HEK293T (cell line): ENCODE measurements at regions not wholly inside any gene's neighbourhood (a gene's known extent, or its start where the extent isn't known, plus 50 kb on each side); places are given as distances from the start of the nearest gene placed in this dataset.

ENCODE experiments used
- CTCF ChIA-PET: fragments of 350-600 bp; formaldehyde crosslinking; extraction: SDS; loops from one replicate; lab custom pipeline; 2021; ENCODE audit warnings: antibody characterized with exemption, inconsistent platforms; lab: Yijun Ruan, JAX
- POLR2A ChIA-PET: fragments of 350-600 bp; formaldehyde crosslinking; extraction: SDS; loops from one replicate; lab custom pipeline; 2020; ENCODE audit warnings: antibody characterized with exemption, inconsistent platforms; lab: Yijun Ruan, JAX
- DNase-seq: peaks from one replicate; pipeline ENCODE4 v3.0.0; 2012; ENCODE audit warnings: mixed read lengths; ENCODE audit errors: extremely low spot score
- ARNT ChIP-seq: fragments of 450-650 bp; IDR thresholded peaks from 2 replicates; pipeline ENCODE4 v1.6.1; 2017; ENCODE audit warnings: mild to moderate bottlenecking
- BHLHE40 ChIP-seq: fragments of 450-650 bp; IDR thresholded peaks from 2 replicates; pipeline ENCODE4 v1.6.1; 2016; ENCODE audit warnings: mild to moderate bottlenecking, moderate library complexity, borderline replicate concordance
- CTBP1 ChIP-seq: fragments of 450-650 bp; IDR thresholded peaks from 2 replicates; pipeline ENCODE4 v1.6.1; 2016; ENCODE audit warnings: borderline replicate concordance
- ELF4 ChIP-seq: fragments of 450-650 bp; IDR thresholded peaks from 2 replicates; pipeline ENCODE4 v1.6.1; 2017; ENCODE audit warnings: antibody characterized with exemption
- FOXA1 ChIP-seq: fragments of 450-650 bp; IDR thresholded peaks from 2 replicates; pipeline ENCODE4 v1.6.1; 2016; ENCODE audit warnings: mild to moderate bottlenecking
- FOXK2 ChIP-seq: fragments of 450-650 bp; IDR thresholded peaks from 2 replicates; pipeline ENCODE4 v1.6.1; 2016; ENCODE audit warnings: mild to moderate bottlenecking
- FOXM1 ChIP-seq: fragments of 450-650 bp; IDR thresholded peaks from 2 replicates; pipeline ENCODE4 v1.6.1; 2017; ENCODE audit warnings: mild to moderate bottlenecking, borderline replicate concordance
- HDGF ChIP-seq: fragments of 450-650 bp; IDR thresholded peaks from 2 replicates; pipeline ENCODE4 v1.6.1; 2017; ENCODE audit warnings: antibody characterized with exemption, borderline replicate concordance
- L3MBTL2 ChIP-seq: fragments of 450-650 bp; conservative IDR thresholded peaks from 2 replicates; pipeline ENCODE4 v1.6.1; 2016; ENCODE audit warnings: mild to moderate bottlenecking
- LEF1 ChIP-seq: fragments of 450-650 bp; IDR thresholded peaks from 2 replicates; pipeline ENCODE4 v1.6.1; 2017; ENCODE audit warnings: mild to moderate bottlenecking, borderline replicate concordance
- NFRKB ChIP-seq: fragments of 450-650 bp; IDR thresholded peaks from 2 replicates; pipeline ENCODE4 v1.6.1; 2016; ENCODE audit warnings: mild to moderate bottlenecking, moderate library complexity
- PKNOX1 ChIP-seq: fragments of 450-650 bp; IDR thresholded peaks from 2 replicates; pipeline ENCODE4 v1.6.1; 2016
- SP1 ChIP-seq: fragments of 450-650 bp; IDR thresholded peaks from 2 replicates; pipeline ENCODE4 v1.6.1; 2017
- SUZ12 ChIP-seq: fragments of 450-650 bp; IDR thresholded peaks from 2 replicates; pipeline ENCODE4 v1.6.1; 2016; ENCODE audit warnings: mild to moderate bottlenecking
- TARDBP ChIP-seq: fragments of 450-650 bp; IDR thresholded peaks from 2 replicates; pipeline ENCODE4 v1.6.1; 2016
- ZNF384 ChIP-seq: fragments of 450-650 bp; IDR thresholded peaks from 2 replicates; pipeline ENCODE4 v1.6.1; 2016

- DNase-seq: no peak
These were observed 283.2 kb downstream of the DMAC1 start for GRCh38 chr9:7516376-7516775.

GRCh38 chr9:7510199-7510598 lies 289.4 kb downstream of the DMAC1 start:
- ChIA-PET CTCF (no interaction called here), POLR2A (no interaction called here)
- TF ChIP-seq NFRKB: no peak
- TF ChIP-seq HDGF: no peak
- no peak for DNase-seq

More at GRCh38 chr9:7516376-7516775, 283.2 kb downstream of the DMAC1 start:
- ChIA-PET POLR2A (no interaction called here), CTCF (no interaction called here)
- TF ChIP-seq HDGF: no peak
- no peak for TF ChIP-seq SUZ12
- TF ChIP-seq PKNOX1: no peak
- no peak for TF ChIP-seq ARNT
- no peak for TF ChIP-seq BHLHE40
- TF ChIP-seq L3MBTL2: no peak
- no peak for TF ChIP-seq FOXA1
- TF ChIP-seq SP1: no peak
- TF ChIP-seq FOXM1: no peak
- TF ChIP-seq NFRKB: no peak
- no peak for TF ChIP-seq ELF4

- POLR2A ChIA-PET: no interaction called here
- CTCF ChIA-PET: no interaction called here
- DNase-seq: no peak
- TF ChIP-seq SP1 (no peak), L3MBTL2 (no peak)
These were observed 289.9 kb downstream of the DMAC1 start for GRCh38 chr9:7509576-7510145.

- CTCF ChIA-PET: no interaction called here
- no peak for DNase-seq
- POLR2A ChIA-PET: no interaction called here
- no peak for TF ChIP-seq NFRKB
These were observed 291.1 kb downstream of the DMAC1 start for GRCh38 chr9:7508516-7508915.

GRCh38 chr9:7507566-7508270 lies 291.9 kb downstream of the DMAC1 start:
- ChIA-PET CTCF (no interaction called here), POLR2A (no interaction called here)
- TF ChIP-seq CTBP1 (no peak), HDGF (no peak), L3MBTL2 (no peak), ELF4 (no peak), FOXA1 (no peak)
- no peak for DNase-seq

- DNase-seq: no peak
- POLR2A ChIA-PET: no interaction called here
- no peak for TF ChIP-seq BHLHE40
- CTCF ChIA-PET: no interaction called here
These were observed 292.6 kb downstream of the DMAC1 start for GRCh38 chr9:7507026-7507425.

- ChIA-PET POLR2A (no interaction called here), CTCF (no interaction called here)
- DNase-seq: no peak
- TF ChIP-seq TARDBP (no peak), SUZ12 (no peak), ZNF384 (no peak), PKNOX1 (no peak)
These were observed 299.1 kb downstream of the DMAC1 start for GRCh38 chr9:7500521-7500920.

- ChIA-PET POLR2A (no interaction called here), CTCF (no interaction called here)
- TF ChIP-seq TARDBP (no peak), FOXM1 (no peak), L3MBTL2 (no peak), LEF1 (no peak), FOXK2 (no peak), ELF4 (no peak), NFRKB (no peak), PKNOX1 (no peak), BHLHE40 (no peak), FOXA1 (no peak), CTBP1 (no peak), SP1 (no peak), SUZ12 (no peak), HDGF (no peak), ZNF384 (no peak), ARNT (no peak)
- no peak for DNase-seq
These were observed 307.9 kb downstream of the DMAC1 start for GRCh38 chr9:7491641-7492040.
